NCI-H748 (cell line): ENCODE measurements at regions not wholly inside any gene's neighbourhood (a gene's known extent, or its start where the extent isn't known, plus 50 kb on each side); places are given as distances from the start of the nearest gene placed in this dataset.
"Not testable (repeated sequence)": the region's sequence is repeated elsewhere in the genome, so short reads cannot be mapped to it uniquely, and the experiment has no call there.

Source experiments
- DNase-seq: peaks from one replicate; lab custom pipeline; 2025; ENCODE audit not compliant: unreplicated experiment; lab: John Stamatoyannopoulos, UW

DNA sequence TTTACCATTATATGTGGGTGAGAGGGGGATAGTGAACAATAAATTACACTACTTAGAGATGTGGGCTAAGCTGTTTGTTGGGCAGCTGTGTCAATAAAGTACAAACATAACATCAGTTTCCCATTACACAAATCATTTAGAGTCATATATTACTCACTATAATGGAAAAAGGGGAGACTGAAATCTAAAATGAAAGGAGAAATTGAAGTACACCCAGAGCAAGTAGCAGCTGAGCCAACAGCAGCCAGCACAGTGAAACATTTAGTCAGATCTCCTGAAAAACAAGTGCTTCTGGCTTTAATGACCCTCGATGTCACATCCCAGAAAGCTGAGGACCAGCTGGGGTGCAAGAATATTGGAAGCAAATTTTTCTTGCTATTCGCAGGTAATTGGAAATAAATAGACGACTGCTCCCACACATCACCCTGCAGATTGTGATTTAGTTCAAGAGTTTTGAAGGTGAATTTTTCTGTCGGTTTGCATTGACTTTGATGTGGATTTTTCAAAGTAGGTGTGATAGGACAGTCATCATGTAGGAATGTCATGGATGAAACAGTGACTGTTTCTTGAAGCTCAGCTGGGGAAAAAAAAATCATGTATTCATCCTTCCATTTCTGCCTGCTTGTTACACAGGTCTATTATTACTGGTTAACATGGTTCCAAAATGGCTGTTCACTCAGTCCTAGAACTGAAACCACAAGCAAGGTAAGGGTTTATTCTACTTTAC, 1607.3 kb upstream of the CELF4 start:
- peak; percentile 97 for DNase-seq

DNA sequence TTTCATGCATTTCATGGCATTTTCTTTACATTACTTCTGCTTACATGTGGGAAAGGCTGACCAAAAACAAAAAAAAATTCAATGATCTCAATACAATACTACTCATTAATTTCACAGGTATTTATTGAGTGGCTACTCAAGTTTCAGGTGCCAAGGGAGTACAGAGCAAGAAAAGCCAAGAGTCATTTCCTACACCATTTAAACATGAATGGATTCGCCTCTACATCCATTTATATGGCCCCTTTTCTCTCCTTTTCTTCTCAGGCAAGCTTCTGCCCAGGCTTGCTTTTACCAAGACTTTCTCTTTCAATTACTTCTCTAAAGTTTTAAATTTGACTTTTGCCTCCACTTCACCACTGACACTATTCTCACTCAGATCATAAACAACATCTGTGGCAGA, 1603.1 kb upstream of the CELF4 start:
- no peak for DNase-seq

DNA sequence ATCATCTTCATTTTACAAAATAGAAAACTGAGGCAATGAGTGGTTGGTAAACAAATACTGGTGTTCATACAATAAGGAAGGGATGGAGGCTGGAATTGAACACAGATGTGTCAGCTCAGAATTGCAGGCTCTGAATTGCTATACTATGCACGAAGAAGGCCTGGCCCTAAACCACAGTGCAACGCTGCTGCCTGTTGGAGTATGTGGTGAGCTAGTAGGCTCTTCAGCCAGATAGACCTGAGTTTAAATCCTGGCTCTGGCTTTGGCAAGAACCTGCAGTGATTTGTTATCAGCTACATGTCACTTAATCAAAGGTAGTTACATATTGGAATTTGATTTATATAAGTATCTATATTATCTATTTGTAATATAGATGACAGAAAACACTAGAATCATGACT, 1602.4 kb upstream of the CELF4 start:
- DNase-seq, result peak; percentile 11

DNA sequence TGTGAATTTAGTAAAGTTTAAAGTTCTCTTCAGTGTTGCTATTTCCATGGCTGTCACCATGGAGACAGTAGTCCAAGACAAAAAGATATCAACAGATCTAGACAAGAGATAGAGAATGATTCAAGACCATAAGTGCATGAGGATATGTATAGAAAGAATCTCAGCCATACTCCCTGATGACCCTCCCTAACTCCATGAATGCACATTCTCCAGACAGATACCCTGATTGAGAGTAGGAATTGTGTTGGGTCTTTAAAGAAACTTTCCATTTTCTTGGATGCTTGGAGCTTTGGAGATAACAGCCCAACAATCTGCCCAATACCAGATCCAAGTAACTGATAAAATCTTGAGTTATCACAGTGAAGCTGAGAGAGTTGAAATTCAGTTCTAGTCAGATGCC, 1601.2 kb upstream of the CELF4 start:
- DNase-seq, result no peak

DNA sequence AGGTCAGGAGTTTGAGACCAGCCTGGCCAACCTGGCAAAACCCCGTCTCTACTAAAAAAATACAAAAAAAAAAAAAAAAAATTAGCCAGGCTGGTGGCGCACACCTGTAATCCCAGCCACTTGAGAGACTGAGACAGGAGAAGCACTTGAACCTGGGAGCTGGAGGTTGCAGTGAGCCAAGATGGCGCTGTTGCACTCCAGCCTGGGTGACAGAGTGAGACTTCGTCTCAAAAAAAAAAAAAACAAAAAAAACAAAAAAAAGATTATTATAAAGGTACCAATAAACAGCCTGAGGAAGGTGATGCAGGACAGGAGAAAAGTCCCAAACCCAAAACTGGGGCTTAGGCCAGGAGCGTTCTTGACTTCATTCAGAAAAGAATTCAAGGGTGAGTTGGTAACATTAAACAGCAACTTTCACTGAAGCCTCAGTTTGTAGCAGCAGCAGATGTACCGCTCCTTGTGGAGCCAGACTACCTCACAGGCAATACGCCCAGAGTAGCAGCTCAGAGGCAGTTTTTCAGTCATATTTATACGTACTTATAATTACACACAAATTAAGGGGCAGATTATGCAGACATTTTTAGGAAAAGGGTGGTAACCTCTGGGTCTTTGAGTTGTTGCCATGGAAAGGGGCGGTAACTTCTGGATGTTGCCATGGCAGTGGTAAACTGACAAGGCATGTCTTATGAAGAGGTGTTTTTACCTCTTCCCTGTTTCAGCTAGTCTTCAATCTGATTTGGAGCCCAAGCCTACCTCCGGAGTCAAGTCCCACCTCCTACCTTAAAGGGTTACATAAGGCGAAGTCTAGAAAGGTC, 1596.6 kb upstream of the CELF4 start:
- DNase-seq, result peak; percentile 23

DNA sequence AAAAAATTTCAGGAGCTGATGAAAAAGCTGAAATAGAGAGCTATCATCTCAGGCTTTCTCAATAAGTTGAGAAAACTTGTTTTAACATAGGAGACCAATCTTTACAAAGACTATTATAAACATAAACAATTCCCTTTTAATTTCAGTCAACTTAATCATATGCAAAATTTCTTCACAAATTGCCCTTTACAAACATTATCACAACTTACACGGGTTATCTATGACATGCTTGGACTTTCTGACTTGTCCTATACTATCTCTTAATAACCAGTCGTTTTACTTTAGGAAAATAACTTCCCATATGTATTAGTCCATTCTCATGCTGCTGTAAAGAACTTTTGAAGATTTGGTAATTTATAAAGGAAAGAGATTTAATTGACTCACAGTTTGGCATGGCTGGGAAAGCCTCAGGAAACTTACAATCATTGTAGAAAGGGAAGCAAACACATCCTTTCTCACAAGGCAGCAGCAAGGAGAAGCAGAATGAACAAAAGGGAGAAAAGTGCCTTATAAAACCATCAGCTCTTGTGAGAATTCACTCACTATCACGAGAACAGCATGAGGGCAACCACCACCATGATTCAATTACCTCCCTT, 1583.7 kb upstream of the CELF4 start:
- peak; percentile 53 for DNase-seq

DNA sequence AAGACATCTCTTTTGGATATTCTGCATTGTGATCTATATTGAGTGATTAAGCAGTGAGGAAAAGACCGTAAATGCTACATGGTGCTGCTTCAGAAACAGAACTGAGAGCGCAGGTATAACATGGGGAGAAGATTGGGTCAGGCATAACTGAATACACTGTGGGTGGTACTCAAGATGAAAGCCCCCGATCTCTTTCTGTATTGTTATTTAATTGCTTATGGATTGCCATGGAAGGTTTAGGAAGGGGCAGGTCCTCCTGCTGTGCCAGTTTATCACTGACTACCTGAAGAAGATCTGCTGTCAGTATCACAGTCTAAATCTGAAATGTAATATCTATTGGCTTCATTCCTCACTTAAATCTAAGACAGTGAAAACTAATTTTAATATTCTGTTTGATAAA, 1568.7 kb upstream of the CELF4 start:
- DNase-seq, result no peak

DNA sequence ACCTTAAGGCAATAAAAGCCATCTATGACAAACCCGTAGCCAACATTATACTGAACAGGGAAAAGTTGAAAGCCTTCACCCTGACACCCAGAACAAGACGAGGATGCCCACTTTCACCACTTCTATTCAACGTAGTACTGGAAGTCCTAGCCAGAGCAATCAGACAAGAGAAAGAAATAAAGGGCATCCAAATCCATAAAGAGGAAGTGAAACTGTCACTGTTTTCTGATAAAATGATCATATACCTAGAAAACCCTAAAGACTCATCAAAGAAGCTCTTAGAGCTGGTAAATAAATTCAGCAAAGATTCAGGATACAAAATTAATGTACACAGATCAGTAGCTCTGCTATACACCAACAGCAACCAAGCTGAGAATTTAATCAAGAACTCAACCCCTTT, 1561.9 kb upstream of the CELF4 start:
- DNase-seq, result not testable (repeated sequence)

DNA sequence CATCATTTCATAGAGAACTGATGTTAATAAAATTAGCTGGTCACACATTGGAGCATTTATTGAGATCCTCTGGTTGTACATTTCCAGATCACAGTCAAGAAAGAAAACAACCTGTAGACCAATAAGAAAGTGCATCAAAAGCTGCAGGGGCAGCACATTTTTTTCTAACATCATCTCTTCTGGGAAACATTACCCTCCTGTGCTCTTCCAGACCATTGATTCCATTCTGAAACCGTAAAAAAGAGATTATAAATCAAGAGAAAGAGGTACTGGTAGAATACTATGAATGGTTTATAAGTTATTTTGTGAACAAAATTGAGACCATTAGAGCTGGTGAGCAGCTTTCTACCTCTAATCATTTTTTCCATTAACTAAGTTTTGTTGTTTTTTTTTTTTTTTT, 1548.2 kb upstream of the CELF4 start:
- no peak for DNase-seq

DNA sequence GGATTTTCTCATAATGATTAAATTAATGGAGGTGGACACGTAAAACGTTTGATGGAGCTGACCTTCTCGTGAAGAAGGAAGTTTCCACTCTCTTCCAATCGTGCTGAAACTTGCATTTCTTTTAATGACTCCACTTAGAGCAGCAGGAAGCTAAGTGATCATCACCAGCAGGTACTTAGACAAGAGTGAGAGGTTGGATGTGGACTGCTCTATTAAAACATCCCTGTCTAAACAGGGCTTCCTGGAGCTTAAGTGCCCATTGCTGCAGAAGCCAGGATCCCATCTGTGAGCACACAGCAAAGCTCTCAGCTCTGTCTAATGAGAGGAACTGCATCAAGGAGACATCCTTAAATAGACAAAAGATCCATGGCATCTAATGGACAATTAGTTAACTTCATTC, 1539.5 kb upstream of the CELF4 start:
- DNase-seq, result peak; percentile 90

DNA sequence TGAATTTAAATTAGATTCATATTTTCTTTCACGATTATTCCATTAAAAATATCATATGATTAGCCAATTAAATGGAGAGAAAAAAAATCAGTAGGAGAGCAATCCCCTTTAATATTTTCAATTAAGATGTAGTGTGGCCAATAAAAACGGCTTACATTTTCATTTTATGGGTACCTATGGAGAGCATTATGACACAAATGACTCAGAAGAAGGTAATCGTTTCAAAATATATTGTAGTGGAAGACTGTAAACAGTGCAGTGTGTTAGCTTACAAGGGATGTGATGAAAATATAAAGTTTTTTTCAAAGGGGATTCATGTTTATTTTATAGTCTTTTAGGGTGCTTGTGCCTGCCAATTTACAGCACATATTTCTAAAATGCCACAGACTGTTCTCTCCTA, 1507.4 kb upstream of the CELF4 start:
- no peak for DNase-seq

DNA sequence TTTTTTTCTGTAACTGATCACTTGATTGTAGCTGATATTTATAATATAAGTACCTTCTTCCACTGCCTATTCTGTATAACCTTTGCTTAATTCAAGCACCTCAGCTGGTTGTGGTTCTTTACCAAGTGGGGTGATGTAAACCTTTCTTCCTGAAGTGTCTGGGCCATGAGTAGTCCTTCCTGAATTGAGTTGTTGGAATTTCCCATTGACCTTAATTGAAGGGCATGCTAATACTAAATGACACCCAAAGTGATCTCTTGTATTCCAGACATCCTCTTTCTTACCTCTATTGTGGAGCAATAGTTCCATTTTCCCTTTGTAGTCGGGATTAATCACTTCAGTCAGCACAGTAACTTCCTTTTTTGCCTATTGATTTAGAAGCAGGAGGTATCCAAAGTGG, 1496.8 kb upstream of the CELF4 start:
- no peak for DNase-seq

DNA sequence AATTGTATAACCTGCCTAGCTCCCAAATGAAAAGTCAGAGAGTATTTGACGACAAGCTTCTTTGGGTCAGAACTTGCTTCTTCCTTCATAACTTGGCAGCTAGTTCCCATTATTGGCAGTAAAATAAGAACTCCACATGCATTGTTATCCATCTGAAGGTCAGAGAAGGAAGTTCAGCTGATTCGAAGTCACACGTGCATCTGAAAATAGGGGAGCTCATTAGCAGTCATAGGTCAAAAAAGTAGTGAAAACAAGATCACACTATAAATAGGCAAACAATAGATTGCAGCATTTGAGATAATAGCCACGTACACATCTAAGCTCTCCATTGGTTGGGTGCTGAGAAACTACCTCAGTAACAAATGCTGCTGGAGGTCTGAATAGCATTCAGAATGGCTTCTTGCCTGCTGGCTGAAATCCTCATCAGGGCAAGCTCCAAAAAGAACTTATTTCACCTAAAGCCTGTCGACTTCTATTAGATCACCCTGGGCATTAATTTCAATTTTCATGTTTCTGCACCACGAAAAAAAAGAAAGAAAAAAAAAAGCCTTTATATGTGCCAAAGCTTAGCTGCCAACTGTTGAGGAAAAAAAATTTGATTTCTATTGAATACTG, 1492.9 kb upstream of the CELF4 start:
- no peak for DNase-seq

DNA sequence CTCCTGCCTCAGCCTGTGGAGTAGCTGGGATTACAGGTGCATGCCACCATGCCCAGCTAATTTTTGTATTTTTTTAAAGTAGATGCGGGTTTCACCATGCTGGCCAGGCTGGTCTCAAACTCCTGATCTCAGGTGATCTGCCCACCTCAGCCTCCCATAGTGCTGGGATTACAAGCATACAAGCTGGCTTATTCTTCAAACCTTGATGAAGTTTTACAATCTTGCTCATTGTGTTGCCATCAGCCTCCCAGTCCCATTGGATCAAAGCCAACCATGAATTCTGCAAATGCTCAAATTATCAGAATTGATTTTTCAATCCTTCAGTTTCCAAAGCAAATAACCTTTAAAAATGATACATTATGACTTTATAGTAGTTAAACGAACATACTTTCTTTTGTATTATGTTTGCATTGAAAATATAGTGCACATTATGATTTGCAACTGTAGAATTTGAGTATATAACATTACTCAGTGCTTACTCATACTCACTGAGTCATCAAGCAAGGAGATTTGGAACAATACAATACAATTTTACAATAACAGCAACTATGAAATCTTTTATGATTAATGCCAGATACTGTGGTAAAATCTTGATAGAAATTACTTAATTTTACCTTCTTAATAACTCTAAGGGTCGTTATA, 1491.9 kb upstream of the CELF4 start:
- no peak for DNase-seq

DNA sequence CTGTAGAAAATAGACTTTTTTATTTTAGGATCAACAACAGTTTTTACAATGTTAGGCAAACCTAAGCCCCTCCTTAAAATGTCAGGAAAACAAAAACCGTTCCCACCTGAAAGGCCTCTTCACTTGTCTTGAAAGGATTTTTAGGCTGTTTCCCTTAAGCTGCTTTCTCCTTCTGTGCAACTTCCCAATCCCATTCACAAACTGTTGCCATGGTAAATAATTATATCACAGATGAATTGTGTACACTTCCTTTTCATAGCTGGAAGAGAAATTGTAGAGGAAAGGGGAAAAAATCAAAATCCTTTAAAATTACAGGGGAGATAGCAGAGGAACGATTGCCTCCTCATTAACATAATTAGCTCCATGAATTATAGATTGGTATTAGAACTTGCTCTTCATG, 1488.0 kb upstream of the CELF4 start:
- peak; percentile 92 for DNase-seq

DNA sequence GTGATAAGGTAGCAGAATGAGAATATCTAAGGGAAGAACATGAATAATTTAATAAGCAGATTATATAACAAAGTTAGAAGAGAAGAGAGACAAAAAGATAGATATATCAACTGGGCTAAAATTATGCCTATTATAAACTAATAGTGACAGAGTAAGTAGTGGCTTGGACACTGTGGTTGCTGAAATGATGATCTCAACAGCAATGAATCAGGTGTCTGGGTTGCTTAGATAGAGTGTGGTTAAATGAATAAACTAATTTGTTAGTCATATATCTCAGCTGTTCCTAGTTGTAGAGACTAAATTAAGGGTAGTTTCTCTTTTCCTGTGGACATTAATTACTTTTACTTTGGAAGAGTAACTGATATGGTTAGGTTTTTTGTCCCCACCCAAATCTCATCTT, 1485.4 kb upstream of the CELF4 start:
- no peak for DNase-seq

DNA sequence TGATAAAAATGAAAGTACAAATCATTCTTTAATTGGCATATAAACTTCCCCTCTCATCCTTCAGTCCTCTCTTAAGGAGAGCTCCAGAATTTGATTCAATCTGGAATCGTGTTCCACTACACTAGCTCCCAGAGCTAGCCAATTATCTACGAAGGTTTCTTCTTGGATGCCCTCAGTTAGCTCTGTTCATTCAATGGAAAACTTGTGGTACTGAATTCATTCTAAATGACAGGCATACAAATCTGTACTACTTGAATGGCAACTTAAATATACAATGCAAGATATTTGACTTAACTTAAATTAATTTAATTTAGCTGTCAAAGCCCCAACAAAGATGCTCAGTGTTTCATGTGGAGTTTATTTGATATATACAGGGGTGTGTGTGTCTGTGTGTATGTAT, 1474.2 kb upstream of the CELF4 start:
- DNase-seq, result no peak

DNA sequence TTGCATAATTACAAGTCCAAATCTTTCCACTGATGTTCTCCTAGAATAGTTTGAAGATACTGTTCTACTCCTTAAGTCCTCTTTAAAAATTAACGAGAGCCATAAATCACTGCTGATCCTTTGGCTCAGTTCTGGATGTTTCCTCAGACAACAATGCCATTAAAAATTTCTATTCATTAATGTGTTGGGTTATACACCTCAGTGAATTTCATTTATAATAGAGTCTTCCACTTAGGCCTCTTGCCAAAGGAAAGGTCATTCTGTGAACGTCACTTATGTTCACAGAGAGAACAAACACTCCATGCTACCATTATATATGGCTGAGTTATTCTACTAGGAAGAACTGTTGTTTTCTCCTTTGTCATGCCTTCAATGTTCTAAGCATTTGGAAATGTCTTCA, 1472.3 kb upstream of the CELF4 start:
- DNase-seq, result peak; percentile 83

DNA sequence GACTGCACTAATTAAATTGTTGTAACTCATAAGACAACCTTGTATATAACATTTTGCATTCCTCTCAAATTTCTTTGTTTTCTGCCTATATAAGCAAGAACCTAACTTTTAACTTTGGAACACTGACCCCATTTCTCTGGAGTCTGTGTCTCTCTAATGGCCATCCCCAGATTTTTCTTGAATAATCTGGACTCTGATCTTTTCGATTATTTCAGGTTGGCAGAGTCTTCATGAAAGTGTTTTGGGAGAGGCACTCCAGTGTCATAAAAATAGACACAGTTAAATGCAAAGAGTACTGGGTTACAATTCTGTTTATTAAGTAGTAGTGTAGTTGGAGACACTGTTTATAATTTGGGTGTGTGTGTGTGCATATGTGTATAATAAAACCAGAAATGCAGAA, 1467.7 kb upstream of the CELF4 start:
- DNase-seq, result no peak

DNA sequence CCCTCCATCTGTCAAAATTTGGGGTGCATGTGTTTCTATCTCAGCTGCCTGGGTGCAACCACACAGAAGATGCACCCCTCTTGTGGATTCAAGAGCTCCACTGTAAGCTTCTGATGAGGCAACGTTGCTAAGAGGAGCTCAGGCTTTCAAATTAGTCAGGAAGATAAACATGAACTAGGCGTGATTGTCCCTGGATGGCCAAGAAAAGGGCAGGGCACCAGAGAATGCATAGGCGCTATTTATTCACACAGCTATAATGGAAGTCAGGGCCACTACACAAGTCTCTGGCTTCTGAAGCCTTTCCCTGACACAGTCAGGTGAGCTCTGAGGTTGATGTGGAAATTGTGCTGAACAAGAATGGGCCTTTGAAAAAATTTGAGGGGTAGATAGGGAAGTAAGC, 1466.0 kb upstream of the CELF4 start:
- peak; percentile 59 for DNase-seq

DNA sequence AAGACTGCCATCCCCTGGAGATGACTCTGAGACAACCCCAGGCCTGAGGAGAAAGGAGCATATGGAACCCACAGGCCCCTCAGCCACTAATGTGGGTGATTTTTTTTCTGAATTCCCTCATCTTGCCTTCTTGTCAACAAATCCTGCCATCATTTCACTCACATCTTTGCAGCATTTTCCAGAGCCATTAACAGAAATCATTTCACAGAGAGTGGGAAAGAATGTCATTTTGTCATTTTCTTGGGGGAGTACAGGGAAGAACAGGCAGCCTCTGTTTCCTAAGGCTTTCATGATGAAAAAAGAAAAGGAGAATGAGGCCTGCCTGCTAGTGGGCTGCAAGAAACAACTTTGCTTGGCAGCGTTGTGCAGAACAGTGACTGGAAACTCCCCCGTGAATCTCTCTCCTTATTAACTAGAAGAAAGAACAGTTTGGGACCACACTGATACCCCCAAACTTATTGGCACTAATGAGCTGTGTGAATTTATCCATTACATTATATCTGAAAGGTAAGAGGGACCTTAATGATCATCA, 1464.6 kb upstream of the CELF4 start:
- no peak for DNase-seq
